Superior temporal gyrus (tissue), 1 donor: ENCODE measurements at regions not wholly inside any gene's neighbourhood (a gene's known extent, or its start where the extent isn't known, plus 50 kb on each side); places are given as distances from the start of the nearest gene placed in this dataset.
"Not testable (repeated sequence)": the region's sequence is repeated elsewhere in the genome, so short reads cannot be mapped to it uniquely, and the experiment has no call there.

Experiments
- DNase-seq: peaks from one replicate; pipeline ENCODE4 v3.0.0-alpha.2; 2016; ENCODE audit errors: extremely low spot score

DNA sequence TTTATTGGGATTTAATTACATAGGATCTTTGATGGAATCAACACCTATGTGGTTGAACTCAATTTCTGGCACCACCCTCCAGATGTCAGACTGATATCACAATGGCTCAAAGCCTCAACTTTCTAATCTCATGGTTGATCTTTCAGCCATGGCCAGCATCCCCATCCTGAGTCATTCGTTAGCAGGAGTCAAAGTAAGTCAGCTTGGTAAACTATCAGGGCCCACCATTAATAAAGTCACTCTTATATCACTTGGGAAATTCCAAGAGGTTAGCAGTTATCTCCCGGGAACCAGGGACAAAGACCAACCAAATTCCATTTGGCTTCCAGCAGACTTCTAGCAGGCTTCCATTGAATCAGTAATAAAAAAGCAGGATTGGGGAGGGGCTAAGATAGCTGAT, 50.7 kb upstream of the TNFSF4 start:
- no peak for DNase-seq

GRCh38 chr1:173258479-173259264, 51.5 kb upstream of the TNFSF4 start:
- no peak for DNase-seq

DNA sequence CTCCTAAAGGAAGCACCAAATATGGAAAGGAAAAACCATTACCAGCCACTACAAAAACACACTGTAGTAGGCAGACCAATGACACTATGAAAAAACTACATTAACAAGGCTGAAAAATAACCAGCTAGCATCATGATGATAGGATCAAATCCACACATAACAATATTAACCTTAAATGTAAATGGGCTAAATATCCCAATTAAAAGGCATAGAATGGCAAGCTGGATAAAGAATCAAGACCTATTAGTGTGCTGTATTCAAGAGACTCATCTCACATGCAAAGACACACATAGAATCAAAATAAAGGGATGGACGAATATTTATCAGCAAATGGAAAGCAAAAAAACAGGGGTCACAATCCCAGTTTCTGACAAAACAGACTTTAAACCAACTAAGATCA, 53.2 kb upstream of the TNFSF4 start:
- not testable (repeated sequence) for DNase-seq

- no peak for DNase-seq
Measured at GRCh38 chr1:173266841-173267240, 59.7 kb upstream of the TNFSF4 start.

DNA sequence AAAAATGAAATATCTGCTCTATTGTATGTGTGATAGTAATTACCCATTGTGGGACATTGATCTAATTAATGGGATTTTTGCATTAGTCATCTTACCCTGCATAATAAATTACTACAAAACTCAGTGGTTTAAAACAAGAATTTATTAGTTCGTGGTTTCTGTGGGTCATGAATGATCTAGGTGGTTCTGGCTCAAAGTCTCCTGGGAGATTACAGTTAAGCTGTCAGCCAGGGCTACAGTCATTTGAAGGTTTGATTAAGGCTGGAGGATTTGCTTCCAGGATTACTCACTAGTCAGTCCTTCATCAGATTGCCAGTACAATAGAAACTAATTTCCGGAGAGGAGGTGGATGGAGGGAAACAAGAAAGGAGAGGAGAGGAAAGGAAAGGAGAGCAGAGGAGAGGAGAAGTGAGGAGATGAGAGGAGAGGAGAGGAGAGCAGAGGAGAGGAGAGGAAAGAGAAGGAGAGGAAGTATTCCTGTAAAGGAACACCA, 60.4 kb upstream of the TNFSF4 start:
- no peak for DNase-seq

DNA sequence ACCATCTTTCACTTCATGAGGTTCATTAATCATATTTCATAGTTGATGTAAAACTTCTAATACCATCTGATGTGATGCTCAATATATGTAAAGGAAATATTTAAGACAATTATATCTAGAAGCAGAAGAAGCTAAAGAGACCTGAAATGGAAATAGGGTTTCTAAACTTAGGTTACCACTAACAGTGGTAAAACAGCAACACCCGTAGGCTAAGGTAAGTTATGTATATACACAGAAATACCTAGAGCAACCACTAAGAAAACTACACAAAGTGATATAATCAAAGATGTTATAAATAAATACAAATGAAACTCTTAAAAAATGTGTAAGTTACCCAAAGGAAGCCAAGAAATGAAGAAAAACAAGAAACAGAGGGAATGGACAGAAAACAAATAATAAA, 61.1 kb upstream of the TNFSF4 start:
- DNase-seq: no peak

DNA sequence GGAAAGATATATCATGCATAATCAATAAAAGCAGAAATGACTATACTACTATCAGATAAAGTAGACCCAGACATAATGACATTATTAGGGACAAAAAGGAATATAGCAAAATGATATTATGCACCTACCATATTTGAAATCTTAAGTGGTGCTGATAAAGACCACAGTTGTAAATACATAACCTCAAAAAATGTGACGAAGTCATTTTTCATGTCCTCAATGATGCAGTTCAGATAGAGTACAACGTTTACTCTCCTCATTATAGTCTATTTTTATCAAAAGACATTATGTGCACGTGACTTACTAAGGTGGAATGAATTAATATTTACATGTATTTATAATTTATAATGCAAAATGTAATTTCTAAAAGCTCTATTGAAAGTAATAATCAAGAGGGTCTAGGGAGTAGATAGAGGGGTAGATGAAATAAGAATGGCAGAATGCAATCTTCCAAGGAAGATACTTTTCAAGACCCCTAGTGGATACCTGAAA, 61.7 kb upstream of the TNFSF4 start:
- no peak for DNase-seq

- DNase-seq: no peak
Measured at GRCh38 chr1:173269490-173270230, 62.5 kb upstream of the TNFSF4 start.

DNA sequence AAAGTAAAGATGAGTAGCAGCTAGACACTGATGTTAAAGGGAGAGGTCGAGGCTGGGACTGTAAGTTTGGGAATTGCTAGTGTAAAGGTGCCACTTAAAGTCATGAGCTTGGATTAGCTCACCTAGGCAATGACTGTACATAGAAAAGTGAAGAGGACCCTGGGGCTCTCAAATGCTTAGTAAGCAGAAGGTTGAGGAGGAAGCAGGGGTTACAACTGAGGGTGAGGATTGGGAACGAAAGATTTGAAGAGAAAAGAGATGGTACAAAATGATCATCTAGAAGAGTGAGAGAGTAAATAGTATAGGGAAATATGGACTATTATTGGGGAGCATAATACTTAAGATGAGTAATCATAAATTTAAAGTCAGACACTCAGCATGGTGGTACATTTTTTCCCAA, 63.1 kb upstream of the TNFSF4 start:
- no peak for DNase-seq

DNA sequence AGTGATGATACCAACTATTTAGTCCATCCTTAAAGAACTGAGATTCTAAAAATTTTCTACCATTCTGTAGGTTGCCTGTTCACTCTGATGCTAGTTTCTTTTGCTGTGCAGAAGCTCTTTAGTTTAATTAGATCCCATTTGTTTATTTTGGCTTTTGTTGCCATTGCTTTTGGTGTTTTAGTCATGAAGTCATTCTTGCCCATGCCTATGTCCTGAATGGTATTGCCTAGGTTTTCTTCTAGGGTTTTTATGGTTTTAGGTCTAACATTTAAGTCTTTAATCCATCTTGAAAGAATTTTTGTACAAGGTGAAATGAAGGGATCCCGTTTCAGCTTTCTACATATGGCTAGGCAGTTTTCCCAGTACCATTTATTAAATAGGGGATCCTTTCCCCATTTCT, 63.9 kb upstream of the TNFSF4 start:
- not testable (repeated sequence) for DNase-seq

- no peak for DNase-seq
Measured at GRCh38 chr1:173275496-173275895, 68.4 kb upstream of the TNFSF4 start.

DNA sequence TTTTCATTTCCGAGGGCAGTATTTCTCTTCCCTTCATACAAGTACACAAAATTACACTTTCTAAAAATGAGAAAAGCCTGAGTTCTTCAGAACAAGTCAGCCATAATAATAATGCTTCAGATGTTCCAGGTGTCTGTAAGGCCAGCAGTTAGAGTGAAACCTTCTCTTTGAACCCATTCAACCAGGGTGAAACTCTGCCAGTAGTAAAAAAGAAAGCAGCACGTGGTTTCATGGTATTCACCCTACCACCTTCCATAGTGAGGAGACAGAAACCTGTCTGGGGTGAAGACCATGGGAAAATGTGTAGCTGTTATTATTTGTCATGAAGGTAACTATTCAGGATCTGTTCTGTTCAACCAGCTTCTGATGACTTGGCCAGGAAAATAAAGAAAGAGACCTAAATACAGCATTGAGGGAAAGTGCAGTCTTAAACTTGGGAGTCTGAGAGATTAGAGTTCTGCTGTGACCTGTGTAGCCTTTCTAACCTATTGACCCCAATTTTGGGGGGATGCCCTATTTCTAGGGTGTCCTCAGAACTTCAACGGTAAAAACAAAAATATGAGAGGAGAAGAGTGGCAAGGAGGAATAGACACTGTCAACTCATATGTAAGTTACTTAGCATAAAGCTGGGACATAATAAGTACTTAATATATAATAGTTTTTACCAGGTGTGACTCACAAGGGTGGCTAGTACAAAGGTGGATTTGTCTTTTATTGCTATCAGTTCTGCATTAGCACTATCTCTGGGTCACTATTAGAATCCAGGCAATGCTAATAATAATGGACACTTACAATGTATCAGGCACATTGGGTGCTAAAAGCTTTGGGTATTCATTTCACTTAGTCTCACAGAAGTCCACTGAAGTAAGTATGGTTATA, 70.0 kb upstream of the TNFSF4 start:
- no peak for DNase-seq

DNA sequence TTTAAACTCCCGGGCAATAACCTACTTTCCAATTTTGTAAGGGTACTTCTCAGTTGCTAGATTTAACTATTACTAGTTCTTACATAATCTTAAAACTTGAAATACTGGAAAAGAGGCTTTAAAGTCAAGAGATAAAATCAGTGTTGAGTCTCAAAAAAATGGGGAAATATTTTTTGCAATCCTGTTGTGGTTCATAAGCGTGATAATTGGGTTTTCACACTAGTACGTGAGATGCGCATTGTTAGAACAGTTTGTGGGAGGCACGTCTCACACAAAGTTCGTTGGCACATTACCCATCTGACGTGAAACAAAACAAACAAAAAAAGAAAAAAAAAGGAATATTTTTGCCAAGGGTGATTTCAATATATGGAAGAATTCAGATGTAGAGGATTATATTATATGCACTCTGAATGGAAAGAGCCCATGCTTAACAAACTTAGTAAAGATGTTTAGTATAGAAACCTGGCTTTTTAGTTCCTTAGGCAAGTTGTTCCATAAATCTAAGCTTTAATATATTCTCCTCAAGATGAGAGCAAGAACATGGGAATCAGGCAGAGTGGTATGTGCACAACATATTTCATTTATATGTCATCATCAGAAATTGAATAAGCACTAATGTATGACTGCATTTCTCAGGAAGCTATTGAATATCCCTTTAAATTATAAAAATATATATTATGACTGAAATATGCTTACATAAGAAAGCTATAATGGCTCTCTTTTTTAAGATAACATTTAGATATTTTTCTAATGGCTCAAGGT, 73.9 kb upstream of the TNFSF4 start:
- DNase-seq: no peak

DNA sequence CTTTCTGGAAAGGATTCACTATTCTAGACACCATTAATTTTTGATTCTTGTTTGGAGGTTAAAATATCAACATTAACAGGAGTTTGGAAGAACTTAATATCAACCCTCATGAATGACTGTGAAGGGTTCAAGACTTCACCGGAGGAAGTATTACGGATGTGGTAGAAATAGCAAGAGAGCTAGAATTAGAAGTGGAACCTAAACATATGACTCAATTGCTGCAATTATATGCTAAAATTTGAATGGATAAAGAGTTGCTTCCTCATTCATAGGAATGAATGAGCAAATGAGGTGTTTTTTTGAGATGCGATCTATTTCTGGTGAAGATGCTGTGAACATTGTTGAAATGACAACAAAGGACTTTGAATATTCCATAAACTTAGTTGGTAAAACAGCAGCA, 77.9 kb upstream of the TNFSF4 start:
- DNase-seq: no peak

DNA sequence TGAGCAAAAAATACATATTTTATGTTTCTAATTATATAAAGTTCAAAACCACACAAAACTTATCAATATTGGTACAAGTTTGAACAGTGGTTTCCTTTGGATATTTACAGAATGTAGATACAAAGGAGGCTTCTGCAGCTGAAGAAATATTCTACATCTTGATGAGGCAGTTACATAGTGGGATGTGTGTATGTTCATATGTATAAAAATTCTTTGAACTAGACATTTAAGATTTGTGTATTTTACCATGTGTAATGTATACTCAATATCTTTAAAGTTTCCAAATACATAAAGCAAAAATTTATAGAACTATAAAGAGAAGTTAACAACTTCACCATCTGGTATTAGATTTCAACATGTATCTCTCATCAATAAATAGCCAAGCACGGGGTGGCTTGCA, 80.7 kb upstream of the TNFSF4 start:
- no peak for DNase-seq

DNA sequence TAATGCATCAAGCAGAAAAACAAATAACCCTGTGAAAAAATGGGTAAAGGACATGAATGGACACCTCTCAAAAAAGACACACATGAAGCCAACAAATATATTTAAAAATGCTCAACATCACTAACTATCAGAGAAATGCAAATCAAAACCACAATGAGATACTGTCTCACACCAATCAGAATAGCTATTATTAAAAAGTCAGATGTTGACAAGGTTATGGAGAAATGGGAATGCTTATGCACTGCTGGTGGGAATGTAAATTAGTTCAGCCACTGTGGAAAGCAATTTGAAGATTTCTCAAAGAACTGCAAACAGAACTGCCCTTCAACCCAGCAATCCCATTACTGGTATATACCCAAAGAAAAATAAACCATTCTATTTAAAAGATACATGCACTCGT, 86.6 kb upstream of the TNFSF4 start:
- DNase-seq: no peak

- no peak for DNase-seq
Measured at GRCh38 chr1:173294843-173295242, 87.7 kb upstream of the TNFSF4 start.

DNA sequence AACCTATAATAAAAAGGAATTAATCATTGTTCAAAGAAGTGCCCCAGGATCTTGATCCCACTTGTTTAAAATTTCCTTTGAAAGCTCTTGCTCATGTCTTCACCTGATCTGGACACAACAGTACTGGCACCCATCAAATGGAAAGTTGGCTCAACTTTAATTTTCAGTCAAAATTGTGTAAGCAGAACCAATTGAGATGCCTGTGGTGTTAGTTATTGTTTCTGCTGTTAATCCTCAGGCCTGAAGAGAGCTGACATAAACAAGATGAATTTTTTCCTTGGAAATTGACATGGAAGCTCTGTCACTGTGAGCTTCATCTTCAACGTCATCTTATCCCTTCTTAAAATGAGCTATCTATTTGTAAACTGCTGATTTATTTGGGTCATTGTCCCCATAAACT, 88.3 kb upstream of the TNFSF4 start:
- DNase-seq: no peak

DNA sequence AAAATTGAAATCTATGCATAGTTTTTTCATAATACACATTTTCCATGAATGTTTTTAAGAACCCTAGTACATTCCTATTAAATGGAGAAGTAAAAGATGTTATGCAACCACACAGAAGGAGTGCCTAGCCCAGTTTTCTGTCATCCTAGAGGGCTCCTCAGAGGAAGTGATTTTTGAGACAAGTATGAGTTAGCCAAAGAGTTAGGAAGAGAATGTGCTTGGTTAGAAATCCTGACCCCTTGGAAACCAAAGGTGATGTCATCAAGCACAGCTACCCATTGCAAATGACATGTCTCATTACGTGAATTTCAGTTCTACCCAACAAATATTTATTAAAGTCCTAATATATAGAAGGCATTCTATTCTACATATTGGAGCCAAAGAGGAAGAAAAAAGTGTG, 88.9 kb upstream of the TNFSF4 start:
- DNase-seq: no peak

GRCh38 chr1:173297798-173298391, 90.8 kb upstream of the TNFSF4 start:
- DNase-seq: no peak
